COLO668 (cell line): ENCODE measurements at regions not wholly inside any gene's neighbourhood (a gene's known extent, or its start where the extent isn't known, plus 50 kb on each side); places are given as distances from the start of the nearest gene placed in this dataset.

Experiments
- DNase-seq: peaks from one replicate; lab custom pipeline; 2025; ENCODE audit not compliant: unreplicated experiment; lab: John Stamatoyannopoulos, UW

- DNase-seq: no peak
Measured at GRCh38 chr16:9508328-9508936, 417.0 kb downstream of the HAPSTR1 start.

GRCh38 chr16:9509663-9510062, 418.2 kb downstream of the HAPSTR1 start:
- no peak for DNase-seq

- DNase-seq: no peak
Measured at GRCh38 chr16:9511389-9511788, 419.9 kb downstream of the HAPSTR1 start.

- no peak for DNase-seq
Measured at GRCh38 chr16:9516444-9516843, 425.0 kb downstream of the HAPSTR1 start.

- no peak for DNase-seq
Measured at GRCh38 chr16:9518051-9518450, 426.6 kb downstream of the HAPSTR1 start.

- DNase-seq: no peak
Measured at GRCh38 chr16:9518581-9518980, 427.1 kb downstream of the HAPSTR1 start.

GRCh38 chr16:9521749-9522370, 430.4 kb downstream of the HAPSTR1 start:
- no peak for DNase-seq

GRCh38 chr16:9522614-9523013, 431.2 kb downstream of the HAPSTR1 start:
- DNase-seq: no peak

GRCh38 chr16:9523994-9524393, 432.6 kb downstream of the HAPSTR1 start:
- DNase-seq: no peak

- no peak for DNase-seq
Measured at GRCh38 chr16:9525037-9525436, 433.6 kb downstream of the HAPSTR1 start.

GRCh38 chr16:9526791-9527190, 435.3 kb downstream of the HAPSTR1 start:
- DNase-seq: no peak

- DNase-seq: no peak
Measured at GRCh38 chr16:9527976-9528375, 436.5 kb downstream of the HAPSTR1 start.

GRCh38 chr16:9528511-9529079, 437.2 kb downstream of the HAPSTR1 start:
- no peak for DNase-seq

- no peak for DNase-seq
Measured at GRCh38 chr16:9533042-9533441, 441.6 kb downstream of the HAPSTR1 start.

GRCh38 chr16:9534759-9535158, 443.3 kb downstream of the HAPSTR1 start:
- DNase-seq: no peak

GRCh38 chr16:9536905-9537304, 445.5 kb downstream of the HAPSTR1 start:
- DNase-seq: no peak

- no peak for DNase-seq
Measured at GRCh38 chr16:9539346-9539745, 447.9 kb downstream of the HAPSTR1 start.

GRCh38 chr16:9541723-9542122, 450.3 kb downstream of the HAPSTR1 start:
- no peak for DNase-seq

GRCh38 chr16:9542165-9542755, 450.8 kb downstream of the HAPSTR1 start:
- no peak for DNase-seq

GRCh38 chr16:9545522-9546437, 454.3 kb downstream of the HAPSTR1 start:
- no peak for DNase-seq

GRCh38 chr16:9546438-9546786, 455.0 kb downstream of the HAPSTR1 start:
- DNase-seq: no peak
